HCT116 (cell line): ENCODE measurements at regions not wholly inside any gene's neighbourhood (a gene's known extent, or its start where the extent isn't known, plus 50 kb on each side); places are given as distances from the start of the nearest gene placed in this dataset.

Experiments
- EZH2 ChIP-seq: fragments of 200-600 bp; sonication (generic); IDR thresholded peaks from 2 replicates; pipeline ENCODE4 v1.6.1; 2017; ENCODE audit warnings: antibody characterized with exemption, mixed run types
- JUND ChIP-seq: IDR thresholded peaks from 2 replicates; pipeline ENCODE4 v1.6.1; 2012
- ZFX ChIP-seq: fragments of 450-650 bp; IDR thresholded peaks from 2 replicates; pipeline ENCODE4 v1.6.1; 2017
- TF ChIP-seq, protein P1 (sequence below): IDR thresholded peaks from 2 replicates; pipeline ENCODE4 v1.6.1; 2012; ENCODE audit warnings: low read depth
- TF ChIP-seq, protein P2 (sequence below), 3 experiments: fragments of 200-600 bp in 1 of 3; sonication (generic) in 1 of 3; IDR thresholded peaks in 2 of 3; conservative IDR thresholded peaks in 1 of 3; 2 replicates each; pipeline ENCODE4 v1.5.1; 2012 to 2017; ENCODE audit warnings: low read depth in 2 of 3, low read length in 2 of 3, antibody characterized with exemption in 1 of 3, borderline replicate concordance in 1 of 3, control low read depth in 1 of 3, mild to moderate bottlenecking in 1 of 3, mixed read lengths in 1 of 3, mixed run types in 1 of 3, moderate library complexity in 1 of 3; ENCODE audit not compliant: insufficient read depth in 1 of 3
- TF ChIP-seq, protein P3 (sequence below): IDR thresholded peaks from 2 replicates; pipeline ENCODE4 v1.6.1; 2012
- TF ChIP-seq, protein P4 (sequence below): IDR thresholded peaks from 2 replicates; pipeline ENCODE4 v1.6.1; 2011; ENCODE audit warnings: mild to moderate bottlenecking, low read length, moderate library complexity; ENCODE audit not compliant: insufficient replicate concordance; ENCODE audit errors: extremely low read depth

DNA sequence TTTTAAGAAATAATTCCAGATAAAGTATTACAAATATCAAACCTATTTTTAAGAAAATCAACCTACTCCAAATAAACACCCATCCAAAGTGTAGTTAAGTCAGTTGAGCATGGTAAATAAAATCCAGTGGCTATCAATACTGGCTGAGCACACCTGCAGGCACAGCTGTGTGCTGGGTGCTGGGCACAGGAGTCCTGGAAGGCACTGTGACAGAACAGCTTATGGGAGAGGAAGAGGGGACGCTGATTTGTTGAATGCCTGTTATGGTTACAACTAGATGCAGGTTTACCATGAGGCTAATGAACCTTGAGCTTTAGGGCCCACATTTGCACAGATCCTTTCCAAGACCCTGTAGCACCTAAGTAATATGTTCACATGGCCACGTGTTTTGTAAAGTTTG, 202.7 kb downstream of the MTX2 start:
- TF ChIP-seq, protein P1, sequence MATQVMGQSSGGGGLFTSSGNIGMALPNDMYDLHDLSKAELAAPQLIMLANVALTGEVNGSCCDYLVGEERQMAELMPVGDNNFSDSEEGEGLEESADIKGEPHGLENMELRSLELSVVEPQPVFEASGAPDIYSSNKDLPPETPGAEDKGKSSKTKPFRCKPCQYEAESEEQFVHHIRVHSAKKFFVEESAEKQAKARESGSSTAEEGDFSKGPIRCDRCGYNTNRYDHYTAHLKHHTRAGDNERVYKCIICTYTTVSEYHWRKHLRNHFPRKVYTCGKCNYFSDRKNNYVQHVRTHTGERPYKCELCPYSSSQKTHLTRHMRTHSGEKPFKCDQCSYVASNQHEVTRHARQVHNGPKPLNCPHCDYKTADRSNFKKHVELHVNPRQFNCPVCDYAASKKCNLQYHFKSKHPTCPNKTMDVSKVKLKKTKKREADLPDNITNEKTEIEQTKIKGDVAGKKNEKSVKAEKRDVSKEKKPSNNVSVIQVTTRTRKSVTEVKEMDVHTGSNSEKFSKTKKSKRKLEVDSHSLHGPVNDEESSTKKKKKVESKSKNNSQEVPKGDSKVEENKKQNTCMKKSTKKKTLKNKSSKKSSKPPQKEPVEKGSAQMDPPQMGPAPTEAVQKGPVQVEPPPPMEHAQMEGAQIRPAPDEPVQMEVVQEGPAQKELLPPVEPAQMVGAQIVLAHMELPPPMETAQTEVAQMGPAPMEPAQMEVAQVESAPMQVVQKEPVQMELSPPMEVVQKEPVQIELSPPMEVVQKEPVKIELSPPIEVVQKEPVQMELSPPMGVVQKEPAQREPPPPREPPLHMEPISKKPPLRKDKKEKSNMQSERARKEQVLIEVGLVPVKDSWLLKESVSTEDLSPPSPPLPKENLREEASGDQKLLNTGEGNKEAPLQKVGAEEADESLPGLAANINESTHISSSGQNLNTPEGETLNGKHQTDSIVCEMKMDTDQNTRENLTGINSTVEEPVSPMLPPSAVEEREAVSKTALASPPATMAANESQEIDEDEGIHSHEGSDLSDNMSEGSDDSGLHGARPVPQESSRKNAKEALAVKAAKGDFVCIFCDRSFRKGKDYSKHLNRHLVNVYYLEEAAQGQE, result no peak
- TF ChIP-seq JUND, result no peak
- TF ChIP-seq, protein P2, sequence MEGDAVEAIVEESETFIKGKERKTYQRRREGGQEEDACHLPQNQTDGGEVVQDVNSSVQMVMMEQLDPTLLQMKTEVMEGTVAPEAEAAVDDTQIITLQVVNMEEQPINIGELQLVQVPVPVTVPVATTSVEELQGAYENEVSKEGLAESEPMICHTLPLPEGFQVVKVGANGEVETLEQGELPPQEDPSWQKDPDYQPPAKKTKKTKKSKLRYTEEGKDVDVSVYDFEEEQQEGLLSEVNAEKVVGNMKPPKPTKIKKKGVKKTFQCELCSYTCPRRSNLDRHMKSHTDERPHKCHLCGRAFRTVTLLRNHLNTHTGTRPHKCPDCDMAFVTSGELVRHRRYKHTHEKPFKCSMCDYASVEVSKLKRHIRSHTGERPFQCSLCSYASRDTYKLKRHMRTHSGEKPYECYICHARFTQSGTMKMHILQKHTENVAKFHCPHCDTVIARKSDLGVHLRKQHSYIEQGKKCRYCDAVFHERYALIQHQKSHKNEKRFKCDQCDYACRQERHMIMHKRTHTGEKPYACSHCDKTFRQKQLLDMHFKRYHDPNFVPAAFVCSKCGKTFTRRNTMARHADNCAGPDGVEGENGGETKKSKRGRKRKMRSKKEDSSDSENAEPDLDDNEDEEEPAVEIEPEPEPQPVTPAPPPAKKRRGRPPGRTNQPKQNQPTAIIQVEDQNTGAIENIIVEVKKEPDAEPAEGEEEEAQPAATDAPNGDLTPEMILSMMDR (IDR thresholded peaks at IDR 0.05 in 2 of 3, conservative IDR thresholded peaks at IDR 0.05 in 1 of 3; ENCODE audit: borderline replicate concordance in 1 of 3, insufficient read depth in 1 of 3, low read depth in 2 of 3, low read length in 2 of 3), result no peak
- no peak for TF ChIP-seq EZH2
- TF ChIP-seq, protein P3, sequence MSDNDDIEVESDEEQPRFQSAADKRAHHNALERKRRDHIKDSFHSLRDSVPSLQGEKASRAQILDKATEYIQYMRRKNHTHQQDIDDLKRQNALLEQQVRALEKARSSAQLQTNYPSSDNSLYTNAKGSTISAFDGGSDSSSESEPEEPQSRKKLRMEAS, result no peak
- TF ChIP-seq, protein P4, sequence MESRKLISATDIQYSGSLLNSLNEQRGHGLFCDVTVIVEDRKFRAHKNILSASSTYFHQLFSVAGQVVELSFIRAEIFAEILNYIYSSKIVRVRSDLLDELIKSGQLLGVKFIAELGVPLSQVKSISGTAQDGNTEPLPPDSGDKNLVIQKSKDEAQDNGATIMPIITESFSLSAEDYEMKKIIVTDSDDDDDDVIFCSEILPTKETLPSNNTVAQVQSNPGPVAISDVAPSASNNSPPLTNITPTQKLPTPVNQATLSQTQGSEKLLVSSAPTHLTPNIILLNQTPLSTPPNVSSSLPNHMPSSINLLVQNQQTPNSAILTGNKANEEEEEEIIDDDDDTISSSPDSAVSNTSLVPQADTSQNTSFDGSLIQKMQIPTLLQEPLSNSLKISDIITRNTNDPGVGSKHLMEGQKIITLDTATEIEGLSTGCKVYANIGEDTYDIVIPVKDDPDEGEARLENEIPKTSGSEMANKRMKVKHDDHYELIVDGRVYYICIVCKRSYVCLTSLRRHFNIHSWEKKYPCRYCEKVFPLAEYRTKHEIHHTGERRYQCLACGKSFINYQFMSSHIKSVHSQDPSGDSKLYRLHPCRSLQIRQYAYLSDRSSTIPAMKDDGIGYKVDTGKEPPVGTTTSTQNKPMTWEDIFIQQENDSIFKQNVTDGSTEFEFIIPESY, result no peak
- no peak for TF ChIP-seq ZFX
